ENCODE measurements at regions not wholly inside any gene's neighbourhood (a gene's known extent, or its start where the extent isn't known, plus 50 kb on each side); places are given as distances from the start of the nearest gene placed in this dataset.

DNA sequence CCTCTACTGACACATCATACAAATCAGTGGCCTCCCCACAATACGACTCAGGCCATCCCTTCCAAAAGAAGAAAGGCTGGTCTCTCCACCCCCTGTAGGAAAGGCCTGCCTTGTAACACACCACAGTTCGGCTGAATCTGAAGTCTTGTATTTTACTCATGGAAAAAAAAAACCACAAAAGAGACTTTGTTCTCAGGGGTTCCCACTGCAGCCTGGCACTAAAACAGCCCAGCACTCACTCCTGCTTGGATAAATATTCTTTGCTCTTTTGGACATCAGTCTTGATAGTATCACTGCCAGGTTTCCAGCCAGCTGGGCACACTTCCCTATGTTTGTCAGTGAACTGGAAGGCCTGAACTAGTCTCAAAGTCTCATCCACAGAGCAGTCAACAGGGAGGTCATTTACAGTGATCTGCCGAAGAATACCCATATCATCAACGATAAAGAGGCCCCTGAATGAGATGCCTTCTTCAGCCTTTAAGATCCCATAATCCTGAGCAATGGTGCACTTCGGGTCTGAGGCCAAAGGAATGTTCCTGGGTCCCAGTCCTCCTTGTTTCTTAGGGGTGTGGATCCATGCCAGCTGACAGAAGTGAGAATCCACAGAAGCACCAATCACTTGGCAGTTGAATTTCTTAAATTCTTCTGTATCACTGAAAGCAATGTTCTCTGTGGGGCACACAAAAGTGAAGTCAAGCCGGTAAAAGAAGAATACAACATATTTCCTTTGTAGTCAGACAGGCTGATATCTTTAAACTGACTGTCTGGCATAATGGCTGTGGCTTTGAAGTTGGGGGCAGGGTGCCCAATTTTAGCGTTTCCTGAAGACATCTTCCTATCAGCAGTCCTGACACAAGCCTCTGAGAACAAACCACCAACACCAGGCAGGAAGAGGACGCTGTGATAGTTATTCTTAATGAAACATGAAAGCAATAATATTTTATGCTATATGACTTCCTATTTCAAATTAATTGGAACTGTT lies 198.1 kb downstream of the LURAP1L start:
- 46 to 58% methylated on average over 8 of the region's 8 CpGs for WGBS, 2 donors
- H3K9me3 ChIP-seq (ENCODE audit: control insufficient read depth in 4 of 4, insufficient read depth in 3 of 4, low read length in 3 of 4) = peaks cover 0 to 2% (median 0%) of the 10 kb centered on the region in 4 donors
- no peak for ATAC-seq (ENCODE audit: insufficient read depth, low FRiP score)
- H3K4me3 ChIP-seq = no peak overlapping the region
- no peaks in the 10 kb centered on the region for H3K36me3 ChIP-seq (ENCODE audit: control insufficient read depth in 4 of 4, insufficient read depth in 4 of 4, low read length in 4 of 4)
- H3K9ac ChIP-seq (ENCODE audit: insufficient read depth in 1 of 2, low read length in 2 of 2) = no peak overlapping the region
- H3K4me1 ChIP-seq (ENCODE audit: control insufficient read depth in 5 of 5, insufficient read depth in 5 of 5, low read length in 5 of 5) = peaks cover 0 to 29% (median 7%) of the 10 kb centered on the region in 5 donors
- TF ChIP-seq, protein P1, sequence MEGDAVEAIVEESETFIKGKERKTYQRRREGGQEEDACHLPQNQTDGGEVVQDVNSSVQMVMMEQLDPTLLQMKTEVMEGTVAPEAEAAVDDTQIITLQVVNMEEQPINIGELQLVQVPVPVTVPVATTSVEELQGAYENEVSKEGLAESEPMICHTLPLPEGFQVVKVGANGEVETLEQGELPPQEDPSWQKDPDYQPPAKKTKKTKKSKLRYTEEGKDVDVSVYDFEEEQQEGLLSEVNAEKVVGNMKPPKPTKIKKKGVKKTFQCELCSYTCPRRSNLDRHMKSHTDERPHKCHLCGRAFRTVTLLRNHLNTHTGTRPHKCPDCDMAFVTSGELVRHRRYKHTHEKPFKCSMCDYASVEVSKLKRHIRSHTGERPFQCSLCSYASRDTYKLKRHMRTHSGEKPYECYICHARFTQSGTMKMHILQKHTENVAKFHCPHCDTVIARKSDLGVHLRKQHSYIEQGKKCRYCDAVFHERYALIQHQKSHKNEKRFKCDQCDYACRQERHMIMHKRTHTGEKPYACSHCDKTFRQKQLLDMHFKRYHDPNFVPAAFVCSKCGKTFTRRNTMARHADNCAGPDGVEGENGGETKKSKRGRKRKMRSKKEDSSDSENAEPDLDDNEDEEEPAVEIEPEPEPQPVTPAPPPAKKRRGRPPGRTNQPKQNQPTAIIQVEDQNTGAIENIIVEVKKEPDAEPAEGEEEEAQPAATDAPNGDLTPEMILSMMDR (IDR thresholded peaks at IDR 0.05; ENCODE audit: control extremely low read depth, extremely low read depth) = no peak
- no peak overlapping the region for H3K27ac ChIP-seq (ENCODE audit: low read depth in 1 of 2, low read length in 1 of 2)
- no peaks in the 10 kb centered on the region for H3K27me3 ChIP-seq (ENCODE audit: control insufficient read depth in 3 of 3, insufficient read depth in 3 of 3, low read length in 2 of 3)
- peak; percentile 29 to 55 (median 36) for DNase-seq

DNA sequence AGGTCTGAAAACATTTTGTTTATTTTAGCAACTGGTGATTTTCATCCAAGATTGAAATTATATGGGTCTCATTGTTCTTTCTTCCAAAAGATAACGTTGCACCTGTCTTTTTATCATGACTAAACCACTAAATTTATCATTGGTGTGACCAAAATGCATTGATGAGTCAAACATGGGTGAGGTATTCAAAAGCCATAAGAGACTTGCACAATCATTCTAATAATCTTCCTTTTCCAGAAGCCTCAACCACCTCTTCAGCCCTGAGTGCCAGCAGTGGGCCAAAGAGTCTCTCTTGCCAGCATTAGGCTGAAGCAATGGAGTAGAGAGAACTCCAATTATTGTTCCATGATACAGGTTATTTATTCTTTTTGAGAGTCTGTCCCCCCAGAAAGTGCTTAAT lies 198.9 kb downstream of the LURAP1L start:
- ATAC-seq (ENCODE audit: insufficient read depth, low FRiP score) = no peak
- peaks cover 0 to 29% (median 7%) of the 10 kb centered on the region in 5 donors for H3K4me1 ChIP-seq (ENCODE audit: control insufficient read depth in 5 of 5, insufficient read depth in 5 of 5, low read length in 5 of 5)
- WGBS, 2 donors = 63 to 75% methylated on average over 1 of the region's 1 CpG
- no peaks in the 10 kb centered on the region for H3K27me3 ChIP-seq (ENCODE audit: control insufficient read depth in 3 of 3, insufficient read depth in 3 of 3, low read length in 2 of 3)
- no peak overlapping the region for H3K9ac ChIP-seq (ENCODE audit: insufficient read depth in 1 of 2, low read length in 2 of 2)
- H3K4me3 ChIP-seq = no peak overlapping the region
- no peak for DNase-seq
- H3K9me3 ChIP-seq (ENCODE audit: control insufficient read depth in 4 of 4, insufficient read depth in 3 of 4, low read length in 3 of 4) = no peaks in the 10 kb centered on the region
- no peak overlapping the region for H3K27ac ChIP-seq (ENCODE audit: low read depth in 1 of 2, low read length in 1 of 2)
- TF ChIP-seq, protein P1 (IDR thresholded peaks at IDR 0.05; ENCODE audit: control extremely low read depth, extremely low read depth) = no peak
- H3K36me3 ChIP-seq (ENCODE audit: control insufficient read depth in 4 of 4, insufficient read depth in 4 of 4, low read length in 4 of 4) = no peaks in the 10 kb centered on the region

DNA sequence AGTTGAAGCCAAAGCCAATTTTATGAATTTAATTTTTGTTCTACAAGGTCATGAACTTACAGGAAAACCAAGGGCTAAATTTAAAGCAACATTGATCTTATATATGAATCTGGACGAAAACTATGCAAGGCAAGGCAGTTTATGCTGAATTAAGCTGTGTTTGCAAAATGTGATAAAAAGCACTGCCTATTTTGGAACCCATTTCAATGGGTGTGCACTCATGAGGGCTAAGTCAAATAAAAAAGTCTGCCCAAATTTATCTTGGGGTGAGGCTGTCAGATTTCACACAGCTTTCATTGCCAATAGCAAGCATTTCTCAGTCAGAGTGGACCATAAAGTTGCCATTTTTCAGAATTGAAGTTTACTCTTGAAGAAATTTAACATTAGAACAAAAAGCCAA lies 199.9 kb downstream of the LURAP1L start:
- 68 to 88% methylated on average over 1 of the region's 1 CpG for WGBS, 2 donors
- H3K4me3 ChIP-seq = no peak overlapping the region
- peaks cover 0 to 29% (median 7%) of the 10 kb centered on the region in 5 donors for H3K4me1 ChIP-seq (ENCODE audit: control insufficient read depth in 5 of 5, insufficient read depth in 5 of 5, low read length in 5 of 5)
- TF ChIP-seq, protein P1 (IDR thresholded peaks at IDR 0.05; ENCODE audit: control extremely low read depth, extremely low read depth) = no peak
- H3K27me3 ChIP-seq (ENCODE audit: control insufficient read depth in 3 of 3, insufficient read depth in 3 of 3, low read length in 2 of 3) = no peaks in the 10 kb centered on the region
- no peak for DNase-seq
- H3K9me3 ChIP-seq (ENCODE audit: control insufficient read depth in 4 of 4, insufficient read depth in 3 of 4, low read length in 3 of 4) = no peaks in the 10 kb centered on the region
- H3K36me3 ChIP-seq (ENCODE audit: control insufficient read depth in 4 of 4, insufficient read depth in 4 of 4, low read length in 4 of 4) = no peaks in the 10 kb centered on the region
- no peak overlapping the region for H3K9ac ChIP-seq (ENCODE audit: insufficient read depth in 1 of 2, low read length in 2 of 2)
- H3K27ac ChIP-seq (ENCODE audit: low read depth in 1 of 2, low read length in 1 of 2) = no peak overlapping the region
- ATAC-seq (ENCODE audit: insufficient read depth, low FRiP score) = no peak

Measured in lung (tissue), 11 donors.